Neural progenitor cell (in vitro differentiated cells): ENCODE measurements at regions not wholly inside any gene's neighbourhood (a gene's known extent, or its start where the extent isn't known, plus 50 kb on each side); places are given as distances from the start of the nearest gene placed in this dataset.

ENCODE experiments used
- CTCF ChIP-seq: fragments of 200-600 bp; sonication (generic); IDR thresholded peaks from 2 replicates; pipeline ENCODE4 v1.5.1; 2017; ENCODE audit warnings: antibody characterized with exemption, mild to moderate bottlenecking
- EZH2 ChIP-seq: fragments of 200-600 bp; sonication (generic); IDR thresholded peaks from 2 replicates; pipeline ENCODE4 v1.6.1; 2017; ENCODE audit warnings: antibody characterized with exemption, mild to moderate bottlenecking, moderate library complexity
- EZH2phosphoT487 ChIP-seq: fragments of 200-600 bp; sonication (generic); IDR thresholded peaks from 2 replicates; pipeline ENCODE4 v1.6.1; 2017; ENCODE audit warnings: antibody characterized with exemption

- no peak for TF ChIP-seq CTCF
- TF ChIP-seq EZH2, result no peak
- TF ChIP-seq EZH2phosphoT487, result no peak
Measured at GRCh38 chr4:129353490-129353889, 257.5 kb downstream of the C4orf33 start.
